ENCODE measurements at regions not wholly inside any gene's neighbourhood (a gene's known extent, or its start where the extent isn't known, plus 50 kb on each side); places are given as distances from the start of the nearest gene placed in this dataset.
"Not testable (repeated sequence)": the region's sequence is repeated elsewhere in the genome, so short reads cannot be mapped to it uniquely, and the experiment has no call there.

- TF ChIP-seq NANOG (IDR thresholded peaks at IDR 0.05; ENCODE audit: insufficient read depth, low read depth, low read length, poor library complexity, severe bottlenecking) = no peak
Observed at GRCh38 chr6:154938221-154938580, 56.9 kb upstream of the TIAM2 start (continued).

- H3K9me3 ChIP-seq (ENCODE audit: insufficient read depth in 2 of 2, low read depth in 1 of 2, low read length in 1 of 2); DNase-seq (ENCODE audit: low read depth in 1 of 2, low spot score in 2 of 2); H2AFZ ChIP-seq (ENCODE audit: low read length); H3K79me2 ChIP-seq (ENCODE audit: control insufficient read depth in 1 of 2, insufficient read depth in 2 of 2, low read length in 2 of 2); H4K20me1 ChIP-seq (replicated peaks in 1 of 2; ENCODE audit: control insufficient read depth in 1 of 2, insufficient read depth in 2 of 2, low read length in 2 of 2); H3K14ac ChIP-seq (ENCODE audit: insufficient read length); H4K91ac ChIP-seq (replicated peaks; ENCODE audit: insufficient read length, low read length); H3K4me2 ChIP-seq (ENCODE audit: insufficient read depth in 1 of 2, low read depth in 2 of 2, low read length in 2 of 2); H3K18ac ChIP-seq (ENCODE audit: extremely low read depth, low read length); H3K56ac ChIP-seq (replicated peaks; ENCODE audit: insufficient read length, low read depth, low read length); H3K23ac ChIP-seq (ENCODE audit: insufficient read length); H4K8ac ChIP-seq (ENCODE audit: extremely low read depth, insufficient read depth, low read length); H3K4me1 ChIP-seq (replicated peaks in 1 of 4; ENCODE audit: control insufficient read depth in 3 of 4, insufficient read depth in 4 of 4, low read length in 3 of 4); H3K27me3 ChIP-seq (replicated peaks in 1 of 4; ENCODE audit: control insufficient read depth in 3 of 4, extremely low read depth in 1 of 4, insufficient read depth in 3 of 4, low read length in 3 of 4); H2BK5ac ChIP-seq (ENCODE audit: low read depth, low read length); H3K9ac ChIP-seq (replicated peaks in 1 of 4; ENCODE audit: extremely low read depth in 1 of 4, low read depth in 3 of 4, low read length in 3 of 4); H3K23me2 ChIP-seq (ENCODE audit: low read depth, low read length); H3K79me1 ChIP-seq (ENCODE audit: low read depth, low read length); H3K4ac ChIP-seq (replicated peaks; ENCODE audit: insufficient read length, low read depth, low read length); FAIRE-seq; H3K36me3 ChIP-seq (ENCODE audit: control insufficient read depth in 2 of 4, insufficient read depth in 4 of 4, low read length in 3 of 4); H2BK12ac ChIP-seq (ENCODE audit: low read depth, low read length); H3K27ac ChIP-seq (ENCODE audit: low read depth, low read length); H2BK15ac ChIP-seq (ENCODE audit: low read length); H4K5ac ChIP-seq (ENCODE audit: insufficient read length, low read depth, low read length); H2BK20ac ChIP-seq (ENCODE audit: low read length); H3K4me3 ChIP-seq (ENCODE audit: extremely low read depth in 1 of 4, insufficient read depth in 2 of 4, low read depth in 3 of 4, low read length in 4 of 4); H2BK120ac ChIP-seq (replicated peaks; ENCODE audit: low read depth, low read length); H2AK5ac ChIP-seq (ENCODE audit: low read depth, low read length); POLR2A ChIA-PET (ENCODE audit: partially characterized antibody): not testable (repeated sequence)
- CTCF ChIA-PET (ENCODE audit: partially characterized antibody) = interaction anchor here (0.7 to 1.6 kb wide), 4 partner anchors 9 to 240 kb away, joined by 3 to 7 read pairs (median 4); no protein-coding TSS in a partner anchor
- 94% methylated on average over 16 of the region's 16 CpGs; no CpG with 5 or more reads in 1 of the 2 experiments for WGBS, 2 experiments (ENCODE audit: extremely low coverage in 1 of 2, insufficient coverage in 1 of 2, insufficient read length in 1 of 2, insufficient replicate concordance in 2 of 2, low coverage in 1 of 2, low lambda C conversion rate in 2 of 2, missing lambda C conversion rate in 1 of 2)
Observed at GRCh38 chr6:154938727-154939285, 56.3 kb upstream of the TIAM2 start.

Data from H1 (cell line).